8988T (cell line): ENCODE measurements at regions not wholly inside any gene's neighbourhood (a gene's known extent, or its start where the extent isn't known, plus 50 kb on each side); places are given as distances from the start of the nearest gene placed in this dataset.

Experiments
- DNase-seq: peaks from one replicate; pipeline ENCODE4 v3.0.0; 2011

GRCh38 chr3:181660337-181660736 lies 51.4 kb upstream of the SOX2 start:
- DNase-seq: no peak

- no peak for DNase-seq
These were observed 74.3 kb upstream of the SOX2 start for GRCh38 chr3:181637456-181637855.

GRCh38 chr3:181637056-181637455 lies 74.7 kb upstream of the SOX2 start:
- no peak for DNase-seq

DNA sequence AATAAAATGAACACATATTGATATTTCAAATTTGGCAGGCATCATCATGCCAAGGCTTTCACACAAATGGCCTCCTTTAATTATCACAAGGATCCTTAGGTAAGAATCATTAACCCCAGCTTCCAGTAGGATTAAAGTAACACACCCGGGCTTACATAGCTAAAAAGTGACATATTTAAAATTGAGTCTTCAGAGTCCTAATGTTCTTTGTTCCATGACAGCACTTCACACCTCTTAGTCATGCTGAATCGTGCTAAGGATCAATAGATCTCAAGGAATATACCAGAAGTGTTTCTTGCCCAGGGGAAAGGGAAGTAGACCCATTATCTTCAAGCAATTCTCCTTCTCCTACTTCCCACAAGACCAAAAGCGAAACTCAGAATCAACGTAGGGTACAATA lies 76.6 kb upstream of the SOX2 start:
- DNase-seq: no peak

DNA sequence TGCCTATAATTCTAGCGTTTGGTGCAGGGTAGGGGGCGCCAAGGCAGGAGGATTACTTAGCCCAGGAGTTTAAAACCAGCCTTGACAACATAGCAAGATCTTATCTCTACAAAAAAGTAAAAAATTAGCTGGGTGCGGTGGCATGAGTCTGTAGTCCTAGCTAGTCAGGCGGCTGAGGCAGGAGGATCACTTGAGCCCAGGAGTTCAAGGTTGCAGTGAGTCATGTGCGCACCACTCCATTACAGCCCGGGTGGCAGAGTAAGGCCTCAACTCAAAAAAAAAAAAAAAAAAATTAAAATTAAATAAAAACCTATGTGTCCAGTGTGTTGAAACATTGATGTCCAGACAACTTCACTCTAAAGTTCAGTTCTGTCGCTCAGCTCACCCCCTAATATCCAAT lies 78.2 kb upstream of the SOX2 start:
- no peak for DNase-seq

GRCh38 chr3:181631901-181632300 lies 79.8 kb upstream of the SOX2 start:
- no peak for DNase-seq

DNA sequence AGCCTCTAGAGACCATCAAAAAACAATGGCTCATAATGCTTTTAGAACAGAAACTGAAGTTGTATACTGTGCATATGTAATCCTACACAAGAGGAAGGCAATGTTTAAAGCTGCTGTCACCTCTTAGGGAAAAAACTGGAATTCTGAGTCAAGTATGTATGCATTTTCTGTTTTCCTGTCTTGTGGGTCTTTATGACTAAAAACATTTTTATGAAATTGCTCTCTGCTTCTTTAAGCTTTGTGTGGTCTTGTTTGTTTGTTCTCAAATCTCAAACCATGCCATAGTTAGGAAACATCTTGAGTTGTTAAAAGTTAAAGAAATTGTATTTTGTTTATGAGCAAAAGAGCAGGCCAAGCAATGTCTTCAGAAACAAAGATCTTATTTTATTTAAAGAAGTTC lies 80.9 kb upstream of the SOX2 start:
- no peak for DNase-seq

DNA sequence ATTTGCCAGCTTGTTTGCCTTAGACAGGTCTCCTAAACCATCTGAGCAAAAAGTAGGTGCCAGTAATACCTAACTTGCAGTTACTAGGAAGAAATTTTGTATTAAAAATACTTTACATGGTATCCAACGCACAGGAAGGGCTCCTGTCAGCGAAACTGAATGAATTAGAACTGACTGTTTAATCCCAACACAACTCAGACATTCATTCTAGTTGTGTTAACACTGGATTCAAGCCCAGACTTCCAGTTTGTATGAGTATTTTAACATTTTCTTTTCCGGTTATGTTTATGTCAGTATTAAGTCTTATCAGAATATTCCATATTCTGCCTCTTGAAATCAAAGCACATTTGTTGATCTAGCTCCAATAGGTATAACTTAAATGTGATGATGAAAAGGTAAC lies 82.0 kb upstream of the SOX2 start:
- no peak for DNase-seq

DNA sequence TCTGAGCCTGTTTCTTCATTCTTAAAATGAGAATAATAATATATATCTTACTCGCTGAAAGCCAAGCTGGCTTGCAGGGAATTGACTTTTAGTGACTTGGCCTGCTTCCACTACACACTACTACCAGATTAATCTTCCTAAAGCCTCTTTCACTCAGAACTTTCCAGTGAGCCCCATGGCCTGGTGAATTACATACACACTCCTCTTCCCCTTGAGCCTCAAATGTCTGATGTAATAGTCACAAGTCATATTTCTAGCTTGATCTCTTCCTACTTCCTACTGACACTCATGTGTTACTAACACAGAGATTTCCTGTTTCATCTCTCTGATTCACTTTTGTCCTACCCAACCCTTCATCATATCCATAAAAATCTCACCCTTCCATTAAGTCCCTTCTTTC lies 82.7 kb upstream of the SOX2 start:
- DNase-seq: no peak

DNA sequence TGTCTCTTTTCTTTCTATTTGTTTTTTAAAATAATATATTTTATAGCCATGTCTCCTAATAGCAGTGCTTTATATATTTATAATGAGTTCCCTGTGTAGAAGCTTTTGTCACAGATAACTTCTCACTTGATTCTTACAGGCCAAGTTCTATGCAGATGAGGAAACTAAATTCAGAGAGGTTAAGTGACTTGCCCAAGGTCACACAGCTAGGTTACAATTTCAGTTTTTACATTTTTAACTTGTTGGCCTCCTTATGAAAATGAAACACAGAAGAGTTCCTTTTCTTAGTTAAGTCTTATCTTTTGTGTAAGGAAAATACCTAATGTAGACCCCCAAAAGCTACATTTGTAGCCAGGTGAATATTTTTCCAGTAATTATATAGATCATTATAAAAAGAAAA lies 83.3 kb upstream of the SOX2 start:
- DNase-seq: no peak

- DNase-seq: no peak
These were observed 85.7 kb upstream of the SOX2 start for GRCh38 chr3:181626036-181626435.

GRCh38 chr3:181623924-181624694 lies 87.6 kb upstream of the SOX2 start:
- DNase-seq: no peak

DNA sequence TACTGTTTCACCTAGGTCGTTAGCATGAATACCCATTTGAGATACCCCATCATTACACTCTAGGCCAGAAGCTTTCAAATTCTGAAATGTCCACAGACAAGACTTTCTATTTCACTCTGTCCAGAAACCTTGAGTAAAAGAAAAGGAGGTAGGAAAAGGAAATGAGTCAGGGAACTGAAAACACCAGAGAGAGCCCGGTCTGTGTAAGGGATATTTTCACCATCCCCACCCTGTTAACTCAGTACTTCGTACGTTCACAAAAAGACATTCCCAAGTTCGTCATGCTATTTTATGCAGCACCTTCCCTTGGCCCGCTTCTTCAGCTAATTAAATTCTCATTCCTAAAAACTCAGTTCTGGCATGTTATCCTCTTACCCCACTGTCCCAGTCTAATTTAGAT lies 89.4 kb upstream of the SOX2 start:
- peak; percentile 33 for DNase-seq

- DNase-seq: no peak
These were observed 91.8 kb upstream of the SOX2 start for GRCh38 chr3:181619897-181620296.

- DNase-seq: no peak
These were observed 93.5 kb upstream of the SOX2 start for GRCh38 chr3:181618260-181618659.

GRCh38 chr3:181616088-181617070 lies 95.3 kb upstream of the SOX2 start:
- no peak for DNase-seq

- no peak for DNase-seq
These were observed 96.1 kb upstream of the SOX2 start for GRCh38 chr3:181615666-181616065.

DNA sequence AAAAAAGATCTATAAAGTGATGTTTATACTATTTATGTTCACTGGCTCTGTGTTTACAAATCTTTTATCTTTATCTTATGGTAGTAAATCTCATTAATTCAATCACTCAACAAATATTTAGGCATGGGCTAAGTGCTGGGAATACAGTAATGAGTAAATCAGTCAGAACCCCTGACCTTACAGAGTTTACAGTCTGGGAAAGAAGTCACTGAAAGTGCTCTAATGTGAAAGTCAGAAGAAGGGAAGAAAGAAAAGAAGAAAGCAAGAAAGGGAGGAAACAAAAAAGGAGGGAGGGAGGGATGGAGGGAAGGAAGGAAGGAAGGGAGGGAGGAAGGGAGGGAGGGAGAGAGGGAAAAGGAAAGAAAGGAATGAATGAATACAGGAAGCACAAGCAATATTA lies 96.8 kb upstream of the SOX2 start:
- DNase-seq: no peak

GRCh38 chr3:181613813-181614212 lies 97.9 kb upstream of the SOX2 start:
- DNase-seq: no peak

- no peak for DNase-seq
These were observed 98.5 kb upstream of the SOX2 start for GRCh38 chr3:181613191-181613590.

DNA sequence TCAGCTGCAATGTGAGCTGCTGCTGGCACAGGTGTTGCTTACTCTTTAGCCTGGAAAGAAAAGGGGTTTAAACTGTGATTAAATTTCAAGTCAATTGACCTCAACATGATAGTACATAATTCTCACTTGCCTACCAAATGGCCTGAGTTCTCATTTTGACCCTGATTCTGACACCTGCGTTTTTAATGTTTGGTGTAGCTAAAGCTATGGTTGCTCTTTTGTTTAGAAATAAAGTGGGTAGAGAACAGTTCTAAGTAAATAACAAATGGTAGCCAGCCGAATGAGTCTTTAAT lies 100.8 kb upstream of the SOX2 start:
- DNase-seq: no peak

- DNase-seq: no peak
These were observed 101.4 kb upstream of the SOX2 start for GRCh38 chr3:181610083-181610972.

DNA sequence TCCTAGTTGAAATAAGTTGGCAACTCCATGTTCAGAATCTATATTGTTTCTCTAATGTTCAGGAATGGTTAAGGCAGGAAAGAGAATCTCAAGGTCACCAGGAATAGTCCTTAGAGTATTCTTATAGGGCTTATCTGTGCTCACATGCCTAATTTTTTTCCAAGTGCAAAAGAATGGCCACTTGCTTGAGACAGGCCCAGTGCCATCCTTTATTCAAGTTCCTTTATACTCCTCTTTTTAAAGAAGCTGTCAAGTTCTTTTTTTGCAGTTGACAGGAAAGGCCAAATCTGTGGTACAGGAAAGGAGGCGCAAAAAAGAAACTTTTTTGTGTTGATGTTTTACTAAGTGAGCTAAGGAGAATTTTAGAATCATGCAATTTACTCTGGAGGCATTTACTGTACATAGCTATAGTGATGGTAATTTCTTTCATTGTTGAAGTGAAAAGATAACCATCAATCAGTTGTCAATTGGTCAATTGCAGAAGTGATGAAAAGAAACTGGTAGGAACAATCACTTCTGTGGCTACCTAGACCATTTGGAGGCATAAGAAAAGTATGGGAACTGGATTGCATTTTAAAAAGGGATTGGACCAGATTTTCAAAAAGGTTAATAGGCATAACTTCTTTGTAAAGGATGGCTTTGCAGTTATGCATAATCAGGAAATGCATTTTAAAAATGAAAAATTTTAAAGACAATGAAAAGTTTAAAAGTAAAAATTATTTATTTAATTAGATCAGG lies 102.5 kb upstream of the SOX2 start:
- DNase-seq: no peak
